Panc1 (cell line): ENCODE measurements at regions not wholly inside any gene's neighbourhood (a gene's known extent, or its start where the extent isn't known, plus 50 kb on each side); places are given as distances from the start of the nearest gene placed in this dataset.

Source experiments
- ATAC-seq: fragments of 200-7000 bp; cut with Tn5 transposase; 2 replicates; pipeline ENCODE4 v1.9.1; 2020; ENCODE audit warnings: mild to moderate bottlenecking, moderate library complexity
- BruUV-seq: library from RNA; stranded (reverse); fragments of 400-500 nt; replicated peaks from 2 replicates; lab custom pipeline; 2021; lab: Mats Ljungman, UMichigan
- CTCF ChIA-PET: fragments of 300-600 bp; sonication (Branson Sonifier 250); formaldehyde crosslinking; loops from one replicate; lab custom pipeline; 2022; ENCODE audit warnings: antibody characterized with exemption; lab: Charles Lee
- POLR2A ChIA-PET: fragments of 300-600 bp; sonication (Branson Sonifier 250); formaldehyde crosslinking; loops from one replicate; lab custom pipeline; 2022; ENCODE audit warnings: antibody characterized with exemption; lab: Charles Lee
- DNase-seq: peaks from one replicate; pipeline ENCODE4 v3.0.0-alpha.2; 2010; ENCODE audit warnings: low read depth, low spot score
- H3K27ac ChIP-seq: 2 replicates; pipeline ENCODE4 v1.5.1; 2011; ENCODE audit warnings: mild to moderate bottlenecking, low read length, inconsistent platforms
- H3K27me3 ChIP-seq: fragments of 200-500 bp; sonication (Bioruptor generic); 2 replicates; pipeline ENCODE4 v1.6.0; 2014; ENCODE audit warnings: low read length, inconsistent platforms; ENCODE audit not compliant: control insufficient read depth, insufficient read depth
- H3K36me3 ChIP-seq: fragments of 200-500 bp; sonication (Bioruptor generic); 2 replicates; pipeline ENCODE4 v1.5.1; 2014; ENCODE audit warnings: inconsistent platforms, mild to moderate bottlenecking, low read length, moderate library complexity; ENCODE audit not compliant: control insufficient read depth, insufficient read depth
- H3K4me1 ChIP-seq: 2 replicates; pipeline ENCODE4 v1.5.1; 2011; ENCODE audit warnings: inconsistent platforms, mild to moderate bottlenecking, low read length, moderate library complexity; ENCODE audit not compliant: control insufficient read depth, insufficient read depth
- H3K4me3 ChIP-seq, 2 experiments: 2 replicates each; pipeline ENCODE4 v1.5.1; 2011 to 2012; ENCODE audit warnings: low read depth in 2 of 2, low read length in 2 of 2, mild to moderate bottlenecking in 2 of 2, inconsistent platforms in 1 of 2, moderate library complexity in 1 of 2
- H3K9me3 ChIP-seq: fragments of 200-500 bp; sonication (Bioruptor generic); 2 replicates; pipeline ENCODE4 v1.5.1; 2014; ENCODE audit warnings: low read depth, mild to moderate bottlenecking, inconsistent platforms, low read length, moderate library complexity; ENCODE audit not compliant: control insufficient read depth, insufficient read depth
- POLR2AphosphoS5 ChIP-seq: IDR thresholded peaks from 2 replicates; pipeline ENCODE4 v1.6.1; 2012; ENCODE audit warnings: mild to moderate bottlenecking, low read depth, low read length, moderate library complexity
- SIN3A ChIP-seq: IDR thresholded peaks from 2 replicates; pipeline ENCODE4 v1.6.1; 2012; ENCODE audit warnings: low read depth, mild to moderate bottlenecking, low read length, moderate library complexity, borderline replicate concordance; ENCODE audit not compliant: insufficient read depth
- TCF7L2 ChIP-seq: IDR thresholded peaks from 2 replicates; pipeline ENCODE4 v1.6.1; 2011; ENCODE audit warnings: mild to moderate bottlenecking, low read depth, low read length, inconsistent platforms
- in situ Hi-C: cut with HindIII; loops from 2 replicates; pipeline ENCODE4 v1.10.0; 2016; ENCODE audit warnings: low sequenced_read_pairs, low pct_unique_long_range_greater_than_20kb
- intact Hi-C: fragments of 100-400 bp; cut with micrococcal nuclease; formaldehyde crosslinking; loops from one replicate; pipeline ENCODE4 v1.10.0; 2022; ENCODE audit not compliant: unreplicated experiment
- TF ChIP-seq, protein P1 (sequence below), 2 experiments: IDR thresholded peaks; 2 replicates each; pipeline ENCODE4 v1.6.1; 2011 to 2012; ENCODE audit warnings: low read depth in 2 of 2, control low read depth in 1 of 2, low read length in 1 of 2, mild to moderate bottlenecking in 1 of 2, moderate library complexity in 1 of 2; ENCODE audit not compliant: insufficient read depth in 1 of 2
- TF ChIP-seq, protein P2 (sequence below): fragments of 450-650 bp; IDR thresholded peaks from 2 replicates; pipeline ENCODE4 v1.5.1; 2017; ENCODE audit warnings: mild to moderate bottlenecking

DNA sequence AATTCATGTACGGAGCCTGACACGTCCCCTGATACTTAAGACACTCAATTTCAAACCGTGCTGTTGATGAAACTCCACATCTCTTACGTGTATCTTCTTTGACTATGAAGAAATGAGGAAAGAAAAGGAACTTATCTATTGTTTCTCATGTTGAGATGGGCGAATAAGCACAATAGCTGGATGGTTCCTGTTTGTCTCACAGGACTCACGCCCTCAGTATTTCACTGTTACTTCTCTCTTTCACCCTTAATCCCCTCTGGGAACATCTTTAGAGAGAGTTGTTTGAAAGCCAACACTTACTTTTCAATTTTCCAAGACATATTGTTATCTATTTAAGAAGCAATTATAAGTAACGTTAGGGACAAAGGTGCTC is 99.8 kb downstream of the COPS8 start:
- ChIA-PET CTCF (no interaction called here), POLR2A (no interaction called here)
- intact Hi-C loops (no loop called here), in situ Hi-C loops (no loop called here)
- BruUV-seq = no TSS peak
- no peak overlapping the region for H3K4me3 ChIP-seq
- H3K27me3 ChIP-seq = no peaks in the 10 kb centered on the region
- TF ChIP-seq SIN3A = no peak
- TF ChIP-seq, protein P1, sequence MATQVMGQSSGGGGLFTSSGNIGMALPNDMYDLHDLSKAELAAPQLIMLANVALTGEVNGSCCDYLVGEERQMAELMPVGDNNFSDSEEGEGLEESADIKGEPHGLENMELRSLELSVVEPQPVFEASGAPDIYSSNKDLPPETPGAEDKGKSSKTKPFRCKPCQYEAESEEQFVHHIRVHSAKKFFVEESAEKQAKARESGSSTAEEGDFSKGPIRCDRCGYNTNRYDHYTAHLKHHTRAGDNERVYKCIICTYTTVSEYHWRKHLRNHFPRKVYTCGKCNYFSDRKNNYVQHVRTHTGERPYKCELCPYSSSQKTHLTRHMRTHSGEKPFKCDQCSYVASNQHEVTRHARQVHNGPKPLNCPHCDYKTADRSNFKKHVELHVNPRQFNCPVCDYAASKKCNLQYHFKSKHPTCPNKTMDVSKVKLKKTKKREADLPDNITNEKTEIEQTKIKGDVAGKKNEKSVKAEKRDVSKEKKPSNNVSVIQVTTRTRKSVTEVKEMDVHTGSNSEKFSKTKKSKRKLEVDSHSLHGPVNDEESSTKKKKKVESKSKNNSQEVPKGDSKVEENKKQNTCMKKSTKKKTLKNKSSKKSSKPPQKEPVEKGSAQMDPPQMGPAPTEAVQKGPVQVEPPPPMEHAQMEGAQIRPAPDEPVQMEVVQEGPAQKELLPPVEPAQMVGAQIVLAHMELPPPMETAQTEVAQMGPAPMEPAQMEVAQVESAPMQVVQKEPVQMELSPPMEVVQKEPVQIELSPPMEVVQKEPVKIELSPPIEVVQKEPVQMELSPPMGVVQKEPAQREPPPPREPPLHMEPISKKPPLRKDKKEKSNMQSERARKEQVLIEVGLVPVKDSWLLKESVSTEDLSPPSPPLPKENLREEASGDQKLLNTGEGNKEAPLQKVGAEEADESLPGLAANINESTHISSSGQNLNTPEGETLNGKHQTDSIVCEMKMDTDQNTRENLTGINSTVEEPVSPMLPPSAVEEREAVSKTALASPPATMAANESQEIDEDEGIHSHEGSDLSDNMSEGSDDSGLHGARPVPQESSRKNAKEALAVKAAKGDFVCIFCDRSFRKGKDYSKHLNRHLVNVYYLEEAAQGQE (IDR thresholded peaks at IDR 0.05; ENCODE audit: insufficient read depth in 1 of 2, low read depth in 2 of 2, low read length in 1 of 2) = no peak
- TF ChIP-seq, protein P2, sequence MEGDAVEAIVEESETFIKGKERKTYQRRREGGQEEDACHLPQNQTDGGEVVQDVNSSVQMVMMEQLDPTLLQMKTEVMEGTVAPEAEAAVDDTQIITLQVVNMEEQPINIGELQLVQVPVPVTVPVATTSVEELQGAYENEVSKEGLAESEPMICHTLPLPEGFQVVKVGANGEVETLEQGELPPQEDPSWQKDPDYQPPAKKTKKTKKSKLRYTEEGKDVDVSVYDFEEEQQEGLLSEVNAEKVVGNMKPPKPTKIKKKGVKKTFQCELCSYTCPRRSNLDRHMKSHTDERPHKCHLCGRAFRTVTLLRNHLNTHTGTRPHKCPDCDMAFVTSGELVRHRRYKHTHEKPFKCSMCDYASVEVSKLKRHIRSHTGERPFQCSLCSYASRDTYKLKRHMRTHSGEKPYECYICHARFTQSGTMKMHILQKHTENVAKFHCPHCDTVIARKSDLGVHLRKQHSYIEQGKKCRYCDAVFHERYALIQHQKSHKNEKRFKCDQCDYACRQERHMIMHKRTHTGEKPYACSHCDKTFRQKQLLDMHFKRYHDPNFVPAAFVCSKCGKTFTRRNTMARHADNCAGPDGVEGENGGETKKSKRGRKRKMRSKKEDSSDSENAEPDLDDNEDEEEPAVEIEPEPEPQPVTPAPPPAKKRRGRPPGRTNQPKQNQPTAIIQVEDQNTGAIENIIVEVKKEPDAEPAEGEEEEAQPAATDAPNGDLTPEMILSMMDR = no peak
- no peak for TF ChIP-seq POLR2AphosphoS5
- TF ChIP-seq TCF7L2 = no peak
- no peaks in the 10 kb centered on the region for H3K36me3 ChIP-seq
- DNase-seq (no peak), ATAC-seq (no peak)
- H3K9me3 ChIP-seq = peaks cover 3% of the 10 kb centered on the region; the same call in 1 of the 2 replicates
- no peaks in the 10 kb centered on the region for H3K4me1 ChIP-seq
- H3K27ac ChIP-seq = peak overlapping the region; percentile 59; the same call in 1 of the 2 replicates

DNA sequence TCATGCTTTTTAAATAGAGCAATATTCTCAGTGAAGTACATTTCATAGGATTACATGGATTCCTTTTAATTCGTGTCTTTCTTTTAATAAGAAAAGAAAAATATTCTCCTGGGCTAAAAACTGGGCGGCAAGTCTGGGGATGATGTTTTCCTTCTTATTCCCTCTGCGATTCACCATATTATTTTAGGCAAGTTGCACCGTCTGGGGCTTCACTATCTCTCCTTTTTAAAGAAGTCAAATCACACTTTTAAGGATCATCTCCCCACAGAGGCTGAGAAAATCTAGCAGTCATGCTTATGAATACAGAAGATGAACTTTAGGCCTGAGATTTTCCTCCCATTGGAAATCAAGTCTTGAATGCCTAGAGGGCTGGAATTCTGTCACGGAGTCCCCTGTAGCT is 104.1 kb downstream of the COPS8 start:
- peaks cover 2% of the 10 kb centered on the region; the same call in 1 of the 2 replicates for H3K4me1 ChIP-seq
- ATAC-seq (no peak), DNase-seq (no peak)
- H3K27ac ChIP-seq = peak overlapping the region; percentile 44; the same call in 1 of the 2 replicates
- POLR2A ChIA-PET = no interaction called here
- peaks cover 3% of the 10 kb centered on the region; the same call in 1 of the 2 replicates for H3K9me3 ChIP-seq
- no TSS peak for BruUV-seq
- H3K27me3 ChIP-seq = no peaks in the 10 kb centered on the region
- H3K36me3 ChIP-seq = no peaks in the 10 kb centered on the region
- no peak for TF ChIP-seq SIN3A
- no peak for TF ChIP-seq TCF7L2
- TF ChIP-seq, protein P1 (IDR thresholded peaks at IDR 0.05; ENCODE audit: insufficient read depth in 1 of 2, low read depth in 2 of 2, low read length in 1 of 2) = no peak
- TF ChIP-seq, protein P2 = no peak
- TF ChIP-seq POLR2AphosphoS5 = no peak
- H3K4me3 ChIP-seq = no peak overlapping the region
- CTCF ChIA-PET = no interaction called here
- in situ Hi-C loops (no loop called here), intact Hi-C loops (no loop called here)
